ENCODE measurements at regions not wholly inside any gene's neighbourhood (a gene's known extent, or its start where the extent isn't known, plus 50 kb on each side); places are given as distances from the start of the nearest gene placed in this dataset.
A peak's percentile ranks its signal among the peaks of the same experiment; 100 is the strongest.
"Not testable (repeated sequence)": the region's sequence is repeated elsewhere in the genome, so short reads cannot be mapped to it uniquely, and the experiment has no call there.

DNA sequence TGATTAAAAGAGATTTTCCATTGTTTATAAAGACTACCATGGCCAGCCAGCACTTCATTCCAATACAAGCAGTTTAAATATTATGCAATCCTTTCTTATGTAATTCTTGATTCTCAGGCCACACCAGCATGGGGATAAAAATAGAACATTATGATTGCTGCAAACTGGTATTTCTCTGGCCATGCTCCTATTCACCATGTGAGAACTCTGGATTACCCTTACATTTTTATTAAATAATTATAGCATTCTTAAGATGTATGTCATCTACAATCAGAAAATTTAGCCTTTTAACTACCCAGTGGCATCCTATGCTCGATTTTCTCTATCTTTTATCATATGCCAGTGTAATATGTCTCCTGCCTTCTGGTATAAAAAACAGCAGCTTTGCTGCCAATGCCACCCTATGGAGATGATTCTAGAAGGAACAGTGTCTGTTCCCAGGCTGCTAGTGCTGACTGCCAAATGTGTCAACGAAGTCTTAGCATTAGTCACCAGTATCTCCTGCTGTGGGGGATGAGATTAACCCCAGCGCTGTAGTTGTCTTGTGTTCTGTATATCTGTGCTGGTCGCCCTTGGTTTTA is 501.4 kb downstream of the BCKDHB start:
- DNase-seq: peak; percentile 3

DNA sequence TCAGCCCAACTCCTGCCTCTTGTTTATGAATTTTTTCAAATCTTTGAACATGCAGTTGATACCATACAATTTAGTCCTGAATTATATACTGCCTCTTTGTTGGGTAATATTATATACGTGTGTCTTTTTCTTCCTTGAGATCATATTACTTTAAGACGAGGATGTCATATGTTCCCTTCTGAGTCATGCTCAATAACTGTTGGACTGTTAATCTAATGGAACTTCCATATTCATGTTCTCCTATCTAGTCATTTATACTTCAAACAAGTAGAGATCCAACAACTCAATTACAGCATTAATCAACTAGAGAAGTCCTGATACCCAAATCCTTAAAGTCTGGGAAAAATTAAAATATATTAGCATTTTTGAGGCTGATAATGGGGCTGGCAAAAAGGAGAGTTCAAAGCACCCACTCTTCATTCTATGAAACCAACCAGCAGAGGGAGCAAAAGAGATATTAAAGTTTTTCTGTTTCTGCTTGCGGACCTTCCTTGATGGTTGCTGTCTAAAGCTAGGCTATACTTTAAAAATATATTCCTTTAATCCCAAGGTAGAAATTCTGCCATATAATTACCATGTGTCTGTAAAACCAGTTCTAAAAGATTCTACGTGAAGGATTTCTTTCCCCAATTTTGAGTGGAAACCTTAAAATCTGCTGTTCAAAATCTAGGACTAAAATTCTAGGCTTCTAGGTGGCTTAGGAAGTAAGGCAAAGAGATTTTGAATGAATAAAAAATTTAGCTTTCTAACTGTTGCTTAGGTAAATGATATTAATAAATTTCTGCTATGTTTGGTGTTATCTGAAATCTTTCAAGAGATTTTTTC is 498.9 kb downstream of the BCKDHB start:
- DNase-seq: peak; percentile 70

DNA sequence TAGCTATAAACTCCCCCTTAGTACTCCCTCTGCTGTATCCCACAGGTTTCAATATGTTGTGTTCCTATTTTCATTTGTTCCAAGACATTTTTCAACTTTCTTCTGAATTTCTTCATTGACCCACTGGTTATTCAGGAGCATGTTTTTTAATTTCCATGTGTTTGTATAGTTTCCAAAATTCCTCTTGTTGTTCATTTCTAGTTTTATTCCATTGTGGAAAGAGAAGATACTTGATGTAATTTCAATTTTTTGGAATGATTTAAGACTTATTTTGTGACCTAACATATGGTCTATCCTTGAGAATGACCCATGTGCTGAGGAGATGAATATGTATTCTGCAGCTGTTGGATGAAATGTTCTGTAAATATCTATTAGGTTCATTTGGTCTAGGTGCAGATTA is 497.2 kb downstream of the BCKDHB start:
- DNase-seq: no peak

DNA sequence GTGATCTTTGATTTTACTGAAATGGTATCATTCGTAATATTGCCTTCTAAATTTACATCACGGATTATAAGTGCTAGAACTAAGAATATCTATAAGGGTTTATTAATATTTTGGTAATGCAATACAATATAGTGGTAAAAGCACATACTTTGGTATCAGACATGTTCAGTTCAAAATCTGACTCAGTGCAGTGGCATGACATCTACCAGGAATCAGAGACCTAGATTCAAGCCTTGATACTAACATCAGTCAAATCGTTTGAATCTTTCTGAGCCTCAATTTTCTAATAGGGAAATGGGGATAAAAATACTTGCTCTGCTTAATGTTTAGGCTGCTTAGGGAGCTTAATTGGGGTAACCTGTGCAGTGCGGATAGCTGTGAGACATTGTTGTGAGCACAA is 488.0 kb downstream of the BCKDHB start:
- DNase-seq: no peak

DNA sequence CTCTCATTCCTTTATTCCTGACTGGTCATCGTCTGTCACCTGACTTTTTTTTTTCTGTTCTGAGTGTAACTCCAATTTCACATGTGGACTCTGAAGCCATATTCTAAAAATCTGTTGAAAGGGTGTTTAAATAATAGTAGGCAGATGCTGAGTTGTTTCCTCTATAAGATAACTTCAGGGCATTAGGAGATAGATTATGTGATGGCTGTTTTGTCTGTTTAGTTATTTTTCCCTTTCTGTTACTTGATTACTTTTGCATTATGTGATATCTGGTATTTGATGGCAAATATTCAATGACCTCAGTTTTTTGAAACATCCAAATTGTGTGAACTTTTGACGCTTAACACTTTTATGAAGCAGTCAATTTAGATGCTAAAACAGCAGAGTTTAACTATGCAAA is 486.0 kb downstream of the BCKDHB start:
- DNase-seq: no peak

DNA sequence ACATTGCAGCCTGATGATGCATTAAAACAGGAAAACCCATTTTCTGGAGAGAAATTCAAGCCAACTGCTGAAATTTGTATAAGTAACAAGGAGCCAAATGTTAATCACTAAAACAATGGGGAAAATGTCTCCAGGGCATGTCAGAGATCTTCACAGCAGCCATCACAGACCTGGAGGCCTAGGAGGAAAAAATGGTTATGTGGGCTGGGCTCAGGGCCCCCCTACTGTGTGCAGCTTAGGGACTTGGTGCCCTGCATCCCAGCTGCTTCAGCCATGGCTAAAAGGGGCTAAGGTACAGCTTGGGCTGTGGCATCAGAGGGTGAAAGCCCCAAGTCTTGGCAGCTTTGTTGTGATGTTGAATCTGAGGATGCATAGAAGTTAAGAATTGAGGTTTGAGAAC is 479.8 kb downstream of the BCKDHB start:
- no peak for DNase-seq

DNA sequence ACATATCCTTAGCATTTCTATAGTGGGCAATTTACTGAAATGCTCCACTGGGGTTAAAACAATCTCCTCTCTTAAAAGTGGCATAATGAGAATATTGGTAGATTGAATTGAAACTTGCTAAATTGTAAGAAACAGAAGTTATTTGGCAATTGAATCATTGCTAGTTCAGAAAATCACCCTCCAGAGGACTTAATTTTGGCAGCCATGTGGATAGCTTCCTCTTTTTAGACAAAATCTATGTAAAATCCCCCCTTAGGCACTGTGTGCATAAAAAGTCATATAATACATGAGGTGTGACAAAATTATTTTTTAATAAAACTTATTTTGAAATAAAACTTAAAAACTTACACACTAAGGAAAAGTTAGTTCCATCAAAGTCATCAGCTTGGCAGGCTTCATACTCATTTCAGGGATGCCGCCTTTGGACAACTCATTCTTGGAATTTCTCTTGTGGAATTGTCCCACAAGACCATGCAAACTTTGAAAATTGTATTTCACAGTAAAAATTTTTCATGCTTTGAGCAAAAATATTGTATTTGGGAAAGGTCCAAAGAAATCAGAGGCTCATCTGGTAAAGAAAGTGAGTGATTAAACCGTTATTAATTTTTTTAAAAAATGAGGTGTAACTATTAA is 473.0 kb downstream of the BCKDHB start:
- no peak for DNase-seq

DNA sequence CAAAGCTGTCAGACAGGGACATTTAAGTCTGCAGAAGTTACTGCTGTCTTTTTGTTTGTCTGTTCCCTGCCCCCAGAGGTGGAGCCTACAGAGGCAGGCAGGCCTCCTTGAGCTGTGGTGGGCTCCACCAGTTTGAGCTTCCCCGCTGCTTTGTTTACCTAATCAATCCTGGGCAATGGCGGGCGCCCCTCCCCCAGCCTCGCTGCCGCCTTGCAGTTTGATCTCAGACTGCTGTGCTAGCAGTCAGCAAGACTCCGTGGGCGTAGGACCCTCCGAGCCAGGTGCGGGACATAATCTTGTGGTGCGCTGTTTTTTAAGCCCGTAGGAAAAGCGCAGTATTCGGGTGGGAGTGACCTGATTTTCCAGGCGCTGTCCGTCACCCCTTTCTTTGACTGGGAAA is 466.8 kb downstream of the BCKDHB start:
- not testable (repeated sequence) for DNase-seq

DNA sequence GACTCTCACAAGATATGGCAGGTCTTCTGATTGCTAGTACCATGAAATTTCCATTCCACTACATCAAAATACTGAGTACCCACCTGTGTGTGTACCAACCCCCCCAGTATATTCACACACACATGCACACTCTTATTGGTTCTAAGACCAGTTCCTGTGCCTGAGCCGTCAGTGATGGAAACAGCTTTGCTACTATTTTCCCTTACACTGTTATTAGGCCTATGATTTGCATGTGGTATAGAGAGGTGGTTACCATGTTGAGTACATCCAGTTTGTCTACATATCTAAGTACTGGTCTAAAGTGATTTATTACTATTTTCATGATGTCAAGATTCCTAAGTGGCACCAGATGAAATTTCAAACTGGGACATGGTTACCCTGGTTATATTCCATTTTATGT is 459.9 kb downstream of the BCKDHB start:
- DNase-seq: no peak

DNA sequence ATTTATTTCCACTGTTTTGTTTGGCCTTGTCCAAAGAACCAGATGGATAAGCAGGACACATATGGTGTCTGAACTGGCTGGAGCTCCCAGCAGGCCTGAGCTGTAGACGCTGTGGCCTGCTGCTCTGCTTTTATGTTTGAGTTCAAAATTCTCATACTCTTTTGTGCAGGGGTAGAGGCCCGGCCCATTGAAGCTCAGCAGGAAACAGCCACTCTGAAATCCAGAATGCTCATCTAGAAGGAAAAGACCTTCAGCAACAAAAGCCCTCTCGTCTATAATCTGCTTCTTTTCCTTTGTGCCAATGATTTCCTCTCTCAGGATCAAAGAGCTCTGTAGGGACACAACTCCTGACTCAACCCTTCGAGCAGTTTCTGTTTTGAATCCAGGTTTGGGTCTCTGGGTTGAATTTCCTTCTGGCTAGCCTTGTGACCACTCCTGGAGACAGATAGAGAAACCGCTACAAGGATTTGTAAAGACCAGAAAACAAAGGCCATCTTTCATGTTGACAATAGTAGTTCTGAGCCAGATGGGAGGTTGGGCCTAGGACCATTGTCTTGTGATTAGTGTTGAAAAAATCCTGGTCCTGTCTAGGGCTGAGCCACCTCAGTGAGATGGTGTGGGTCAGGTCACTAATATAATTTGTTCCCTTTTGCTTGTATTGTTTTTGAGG is 446.7 kb downstream of the BCKDHB start:
- DNase-seq: peak; percentile 68

DNA sequence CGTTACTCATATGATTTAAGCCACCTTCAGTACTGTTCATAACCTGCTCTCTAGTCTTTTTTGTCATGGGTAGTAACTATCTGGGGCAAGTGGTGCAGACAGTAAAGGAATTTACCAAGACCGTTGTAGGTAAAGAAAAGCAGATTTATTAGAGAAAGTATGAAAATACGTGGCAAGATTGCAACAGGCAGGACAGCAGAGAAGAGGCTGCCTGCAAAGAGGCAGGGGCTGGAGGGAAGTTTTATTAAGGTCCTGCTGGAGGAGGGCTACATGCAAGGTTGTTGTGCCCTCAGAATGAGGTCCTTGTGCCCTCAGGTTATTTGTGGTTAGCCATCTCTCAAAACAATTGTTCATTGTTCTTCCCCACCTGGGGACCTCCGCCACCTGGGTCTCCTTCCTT is 444.3 kb downstream of the BCKDHB start:
- peak; percentile 11 for DNase-seq

DNA sequence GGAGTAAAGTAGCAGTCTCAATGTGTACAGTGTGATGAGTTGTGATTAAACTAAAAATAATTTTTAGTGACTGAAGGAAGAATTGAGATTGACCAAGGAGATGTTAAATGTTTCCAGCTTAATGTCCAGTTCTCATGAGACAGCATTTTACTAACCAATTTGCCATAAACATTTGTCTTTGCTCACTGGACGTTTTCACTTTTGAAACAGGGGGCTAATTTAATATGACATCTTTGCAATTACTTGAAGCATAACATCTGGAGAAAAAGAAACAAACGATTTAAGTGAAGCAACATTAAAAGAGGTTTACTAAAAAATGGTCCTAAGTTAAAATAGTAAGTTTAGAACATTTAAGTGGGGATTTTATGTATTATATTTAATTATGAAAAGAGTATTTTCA is 443.8 kb downstream of the BCKDHB start:
- DNase-seq: peak; percentile 28

DNA sequence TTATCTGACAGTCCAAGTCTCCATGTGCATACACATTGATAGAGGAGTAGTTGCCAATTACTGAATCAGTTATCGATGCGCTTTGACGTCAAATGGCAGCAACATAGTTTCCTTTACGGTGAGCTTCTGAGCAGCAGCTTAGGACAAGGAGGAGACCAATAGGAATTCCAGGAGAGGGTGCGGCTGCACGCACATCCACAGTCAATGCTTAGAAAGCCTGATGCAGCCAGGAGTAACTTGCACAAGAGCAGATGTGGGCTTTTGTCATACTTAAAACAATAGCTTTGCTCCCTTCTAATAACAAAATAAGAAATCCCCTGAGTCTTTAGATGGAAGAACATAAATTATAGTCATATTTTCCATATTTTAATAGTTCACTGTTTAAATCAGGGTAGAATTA is 442.1 kb downstream of the BCKDHB start:
- DNase-seq: peak; percentile 9

DNA sequence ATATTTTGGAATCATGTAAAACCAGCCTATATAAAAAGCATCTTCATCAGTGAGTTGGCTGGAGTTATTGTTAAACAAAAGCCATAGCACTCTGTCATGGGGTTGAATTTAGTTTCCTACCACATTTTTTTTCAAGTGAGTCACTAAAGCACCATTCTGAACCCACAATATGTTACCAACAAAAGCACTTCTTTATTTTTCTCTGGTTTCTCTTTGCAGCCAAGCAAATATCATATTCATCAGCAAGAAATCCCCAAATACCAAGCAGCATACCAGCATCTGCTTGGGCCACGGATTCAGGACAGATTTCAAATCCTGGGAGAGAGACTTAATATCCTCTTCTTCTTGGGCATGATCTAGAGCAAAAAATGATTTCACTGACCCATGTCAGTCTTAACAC is 441.4 kb downstream of the BCKDHB start:
- DNase-seq: peak; percentile 7

DNA sequence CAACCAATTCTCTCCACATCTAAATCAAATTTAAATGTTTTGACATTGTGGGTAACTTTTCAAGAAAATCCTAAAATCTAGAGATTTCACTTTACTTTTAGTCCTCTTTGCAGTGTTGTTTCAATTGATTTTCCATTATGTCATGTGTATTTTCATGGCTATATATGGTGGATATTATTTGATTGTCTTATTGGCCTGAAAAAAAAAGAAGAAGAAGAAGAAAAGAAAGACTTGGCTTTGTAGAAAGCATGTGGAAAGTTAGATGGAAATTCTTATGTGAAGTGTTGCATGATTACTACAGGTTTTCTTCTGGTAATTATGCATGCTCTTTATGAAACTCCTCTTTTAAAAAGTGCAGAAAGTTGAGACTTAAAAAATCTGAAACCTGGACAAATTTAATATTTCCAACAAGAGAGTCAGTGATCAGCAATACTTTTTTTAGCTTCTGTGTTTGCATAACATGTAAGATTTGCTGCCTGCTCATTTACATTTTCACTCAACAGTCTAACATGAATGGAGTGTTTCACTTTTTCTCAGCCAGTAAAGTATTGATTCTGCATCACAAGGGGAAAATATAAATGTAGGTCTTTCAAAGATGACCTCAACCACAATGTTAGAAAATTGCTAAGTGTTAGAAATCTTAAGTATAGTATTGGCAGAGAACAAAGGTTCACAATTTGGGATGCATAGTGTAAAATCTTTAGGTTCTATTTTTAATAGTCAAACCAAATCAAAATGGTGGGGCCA is 438.7 kb downstream of the BCKDHB start:
- DNase-seq: no peak

DNA sequence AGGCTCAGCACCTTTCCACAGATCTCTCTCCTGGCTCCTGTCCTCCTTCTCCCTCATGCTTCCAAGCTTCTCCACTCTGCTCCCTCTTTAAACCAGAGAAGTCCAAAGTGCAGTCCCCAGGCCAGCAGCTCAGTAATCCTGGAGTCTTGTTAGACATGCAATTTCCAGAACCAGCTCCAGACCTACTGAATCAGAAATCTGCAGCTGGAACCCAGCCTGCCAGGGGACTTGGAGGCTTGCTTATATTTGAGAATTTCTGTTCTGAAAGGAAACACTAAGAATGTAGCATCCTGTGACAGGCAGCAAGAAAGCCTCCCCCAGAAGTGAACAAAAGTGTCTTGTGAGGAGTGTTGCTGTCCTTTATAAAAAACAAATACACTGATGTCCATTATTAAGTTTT is 438.1 kb downstream of the BCKDHB start:
- no peak for DNase-seq

DNA sequence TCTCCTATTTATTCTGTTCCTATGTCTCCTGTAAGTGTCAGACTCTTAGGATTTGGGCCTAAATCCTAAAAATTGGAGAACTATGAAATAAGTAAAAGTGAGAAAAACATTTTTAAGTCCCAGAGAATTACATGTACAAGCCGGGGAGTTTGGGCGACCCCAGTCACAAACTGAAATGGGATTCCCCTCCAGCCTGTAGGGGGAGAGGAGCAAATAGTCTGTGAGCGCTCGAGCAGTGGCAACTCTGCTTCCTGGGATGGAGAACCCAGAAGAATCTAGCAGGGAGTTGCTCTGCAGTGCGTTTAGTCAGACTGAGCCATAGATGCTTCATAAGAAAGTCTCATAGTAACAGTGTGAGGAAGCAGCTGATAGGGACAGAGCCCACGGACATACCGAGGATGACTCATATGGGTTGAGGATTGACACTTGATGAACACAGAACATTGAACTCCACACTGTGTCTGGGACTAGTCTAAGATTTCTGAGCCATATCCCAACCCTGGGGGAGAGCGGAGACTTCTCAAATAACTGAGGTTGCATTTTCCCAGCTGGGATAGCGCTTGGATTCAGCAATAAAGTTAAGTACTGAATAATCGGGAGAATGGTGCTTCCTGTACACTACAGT is 437.2 kb downstream of the BCKDHB start:
- DNase-seq: no peak

DNA sequence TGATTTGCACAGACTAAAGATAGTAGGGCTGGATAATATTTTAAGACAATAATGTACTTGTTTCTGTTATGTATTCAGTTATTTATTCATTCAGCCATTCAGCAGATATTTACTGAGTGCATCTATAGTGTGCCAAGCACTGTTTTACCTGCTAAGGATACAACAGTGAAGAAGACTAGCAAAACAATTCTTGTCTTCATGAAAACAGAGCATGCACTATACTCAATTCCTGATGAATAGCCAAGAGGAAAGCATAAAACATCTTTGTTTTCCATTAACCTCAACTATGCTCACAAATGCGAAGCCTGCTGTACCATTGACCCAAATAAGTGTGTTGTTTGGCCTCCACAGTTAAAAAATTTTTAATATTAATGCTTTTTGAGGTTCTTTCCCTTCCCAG is 436.7 kb downstream of the BCKDHB start:
- no peak for DNase-seq

DNA sequence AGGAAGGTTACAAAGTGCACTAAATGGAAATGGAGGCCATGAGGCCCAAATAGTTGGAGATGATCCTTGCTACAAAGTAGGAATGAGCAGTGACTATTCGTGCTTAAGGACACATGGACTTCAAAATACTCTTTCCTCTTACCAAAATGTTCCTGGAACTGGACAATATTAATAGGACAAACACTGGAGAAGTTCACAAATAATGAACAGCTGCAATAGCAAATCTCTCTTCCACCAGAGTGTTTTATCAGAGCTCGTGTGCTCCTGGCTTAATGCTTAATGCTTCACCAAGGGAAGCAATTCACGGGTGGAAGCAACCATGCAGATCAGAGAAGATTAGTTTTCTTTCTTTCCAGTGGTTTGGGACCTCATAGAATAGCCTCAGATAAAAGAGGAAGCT is 435.4 kb downstream of the BCKDHB start:
- no peak for DNase-seq

DNA sequence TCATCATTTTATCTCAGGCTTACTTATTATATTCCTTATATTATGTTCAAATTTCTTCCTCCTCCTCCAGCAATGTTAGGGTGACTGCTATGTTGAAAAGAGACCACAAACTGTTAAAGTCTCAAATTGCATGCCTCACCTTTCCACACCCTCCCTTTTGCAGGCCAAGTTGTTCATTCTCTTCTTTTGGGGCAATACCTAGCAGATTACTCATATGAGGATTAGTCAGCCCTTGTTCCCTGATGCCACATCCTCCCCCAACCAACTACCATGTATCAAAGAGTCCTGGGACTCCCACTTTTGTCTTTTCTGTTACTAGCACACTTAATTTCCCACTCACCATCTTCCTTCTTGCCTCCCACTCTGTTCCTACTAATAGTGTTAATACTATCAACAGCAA is 434.7 kb downstream of the BCKDHB start:
- DNase-seq: no peak

DNA sequence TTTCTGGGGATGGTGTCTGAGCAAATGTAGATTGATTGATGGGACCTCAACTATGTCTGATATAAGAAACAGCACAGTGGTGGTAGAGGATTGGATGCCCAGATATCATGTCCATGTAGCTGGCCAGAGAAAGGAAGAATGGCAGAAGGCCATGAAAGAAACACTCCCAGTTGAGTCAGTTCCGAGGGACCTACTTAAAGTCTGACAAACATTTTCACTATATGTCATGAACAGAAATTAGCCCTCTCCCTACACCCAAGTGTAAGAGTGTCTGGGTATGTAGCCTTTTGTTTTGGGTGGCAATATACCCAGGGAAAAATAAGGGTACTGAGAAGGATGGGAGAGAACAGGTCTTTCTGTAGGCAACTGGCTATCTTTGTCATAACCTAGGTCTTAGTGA is 434.2 kb downstream of the BCKDHB start:
- DNase-seq: no peak
